Esophagus squamous epithelium (tissue), 5 donors: ENCODE measurements at regions not wholly inside any gene's neighbourhood (a gene's known extent, or its start where the extent isn't known, plus 50 kb on each side); places are given as distances from the start of the nearest gene placed in this dataset.

Source experiments
- DNase-seq: peaks from one replicate; lab custom pipeline; 2025; lab: John Stamatoyannopoulos, UW
- H3K27ac ChIP-seq, 4 donors: fragments of 200-600 bp; sonication (generic); one replicate each; pipeline ENCODE4 v1.5.1; 2016 to 2019; ENCODE audit warnings: mild to moderate bottlenecking in 1 of 4
- H3K27me3 ChIP-seq, 4 donors: fragments of 200-600 bp; sonication (generic); 1 replicate in 3 of 4; 2 replicates in 1 of 4; pipeline versions ENCODE4 v1.5.1 to v1.6.0; 2017 to 2021; ENCODE audit warnings: antibody characterized with exemption in 1 of 4
- H3K36me3 ChIP-seq, 3 donors: fragments of 200-600 bp; sonication (generic); one replicate each; pipeline ENCODE4 v1.5.1; 2016 to 2019
- H3K4me1 ChIP-seq, 3 donors: fragments of 200-600 bp; sonication (generic); one replicate each; pipeline ENCODE4 v1.5.1; 2017 to 2019
- H3K4me3 ChIP-seq, 4 donors: fragments of 200-600 bp; sonication (generic); 1 replicate in 3 of 4; 2 replicates in 1 of 4; pipeline ENCODE4 v1.5.1; 2016 to 2019; ENCODE audit warnings: mild to moderate bottlenecking in 2 of 4, moderate library complexity in 1 of 4
- H3K9me3 ChIP-seq, 3 donors: fragments of 200-600 bp; sonication (generic); one replicate each; pipeline ENCODE4 v1.5.1; 2016 to 2019
- POLR2A ChIP-seq, 4 donors: fragments of 450-650 bp; IDR thresholded peaks; one replicate each; pipeline ENCODE4 v1.6.1; 2017; ENCODE audit warnings: antibody characterized with exemption in 4 of 4, mild to moderate bottlenecking in 4 of 4, moderate library complexity in 3 of 4
- WGBS, 2 donors: methylation state at CpG; one replicate each; pipeline ENCODE4 v1.1.5; 2018; 5-methylcytosine and 5-hydroxymethylcytosine counted together
- intact Hi-C: fragments of 100-400 bp; cut with DNase I; formaldehyde crosslinking; loops from one replicate; pipeline ENCODE4 v1.15.0; 2022
- TF ChIP-seq, protein P1 (sequence below), 6 experiments: fragments of 450-650 bp in 4 of 6; fragments of 200-600 bp in 2 of 6; sonication (generic) in 2 of 6; IDR thresholded peaks; one replicate each; pipeline ENCODE4 v1.5.1; 2016 to 2019; ENCODE audit warnings: antibody characterized with exemption in 6 of 6, mild to moderate bottlenecking in 4 of 6, moderate library complexity in 4 of 6
- donor health status: DM: yes; HTN: yes; CAD: no.

DNA sequence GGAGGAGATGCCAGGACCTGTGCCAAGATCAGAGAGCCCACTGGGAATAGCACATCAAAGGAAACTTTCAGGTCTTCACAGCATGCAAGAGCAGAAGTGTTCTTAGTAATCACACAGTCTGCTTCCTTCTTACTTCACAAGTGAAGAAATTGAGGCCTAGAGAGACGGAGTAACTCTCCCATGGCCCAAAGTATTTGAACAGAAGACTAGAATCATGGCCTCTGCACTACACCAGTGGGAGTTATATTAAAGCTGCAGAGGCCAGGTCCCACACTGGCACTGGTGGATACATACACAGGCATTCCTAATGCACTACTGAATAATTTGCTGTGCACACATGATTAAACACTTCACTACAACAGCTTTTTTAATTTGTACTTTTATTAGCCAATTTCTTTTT, 107.6 kb upstream of the RMP24 start:
- DNase-seq: no peak
- H3K4me1 ChIP-seq: peaks cover 0 to 6% (median 2%) of the 10 kb centered on the region in 3 donors
- no peaks in the 10 kb centered on the region for H3K27me3 ChIP-seq
- no peaks in the 10 kb centered on the region for H3K9me3 ChIP-seq
- no peak overlapping the region for H3K4me3 ChIP-seq
- no peak overlapping the region for H3K27ac ChIP-seq
- no peak for TF ChIP-seq POLR2A (IDR thresholded peaks at IDR 0.05)
- TF ChIP-seq, protein P1, sequence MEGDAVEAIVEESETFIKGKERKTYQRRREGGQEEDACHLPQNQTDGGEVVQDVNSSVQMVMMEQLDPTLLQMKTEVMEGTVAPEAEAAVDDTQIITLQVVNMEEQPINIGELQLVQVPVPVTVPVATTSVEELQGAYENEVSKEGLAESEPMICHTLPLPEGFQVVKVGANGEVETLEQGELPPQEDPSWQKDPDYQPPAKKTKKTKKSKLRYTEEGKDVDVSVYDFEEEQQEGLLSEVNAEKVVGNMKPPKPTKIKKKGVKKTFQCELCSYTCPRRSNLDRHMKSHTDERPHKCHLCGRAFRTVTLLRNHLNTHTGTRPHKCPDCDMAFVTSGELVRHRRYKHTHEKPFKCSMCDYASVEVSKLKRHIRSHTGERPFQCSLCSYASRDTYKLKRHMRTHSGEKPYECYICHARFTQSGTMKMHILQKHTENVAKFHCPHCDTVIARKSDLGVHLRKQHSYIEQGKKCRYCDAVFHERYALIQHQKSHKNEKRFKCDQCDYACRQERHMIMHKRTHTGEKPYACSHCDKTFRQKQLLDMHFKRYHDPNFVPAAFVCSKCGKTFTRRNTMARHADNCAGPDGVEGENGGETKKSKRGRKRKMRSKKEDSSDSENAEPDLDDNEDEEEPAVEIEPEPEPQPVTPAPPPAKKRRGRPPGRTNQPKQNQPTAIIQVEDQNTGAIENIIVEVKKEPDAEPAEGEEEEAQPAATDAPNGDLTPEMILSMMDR (IDR thresholded peaks at IDR 0.05): no peak
- H3K36me3 ChIP-seq: no peaks in the 10 kb centered on the region
- intact Hi-C loops: no loop called here
- WGBS, 2 donors: 67 to 86% methylated on average over 1 of the region's 1 CpG

DNA sequence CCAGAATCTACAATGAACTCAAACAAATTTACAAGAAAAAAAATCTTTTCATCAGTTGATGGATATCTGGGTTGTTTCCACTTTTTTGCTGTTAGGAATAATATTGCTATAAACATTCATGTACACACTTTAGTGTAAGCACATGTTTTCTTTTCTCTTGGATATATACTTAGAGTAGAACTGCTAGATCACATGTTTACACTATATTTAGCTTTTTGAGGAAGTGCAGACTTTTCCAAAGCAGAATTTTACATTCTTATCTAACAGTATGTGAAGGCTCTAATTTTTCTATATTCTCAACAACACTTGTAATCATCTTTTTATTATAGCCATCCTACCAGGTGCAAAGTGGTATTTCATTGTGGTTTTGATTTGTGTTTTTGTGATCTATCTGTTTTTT, 103.6 kb upstream of the RMP24 start:
- no peak for DNase-seq
- TF ChIP-seq, protein P1 (IDR thresholded peaks at IDR 0.05): no peak
- TF ChIP-seq POLR2A (IDR thresholded peaks at IDR 0.05): no peak
- intact Hi-C loops: no loop called here

DNA sequence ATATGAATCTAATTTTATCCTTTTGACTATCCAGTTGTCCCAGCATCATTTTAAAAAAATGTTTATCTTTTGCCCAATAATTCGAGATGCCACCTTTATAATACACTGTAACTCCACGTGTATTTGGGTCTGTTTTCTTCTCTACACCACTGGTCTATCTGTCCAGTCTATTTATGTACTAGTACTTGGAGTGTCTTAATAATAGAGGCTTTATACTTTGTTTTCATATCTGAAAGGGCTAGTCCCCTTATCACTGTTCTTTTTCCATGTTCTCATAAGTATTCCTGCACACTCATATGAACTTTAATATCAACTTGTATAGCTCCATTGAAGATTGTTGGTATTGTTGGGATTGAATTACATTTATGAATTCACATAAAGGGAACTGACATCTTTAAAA, 101.1 kb upstream of the RMP24 start:
- intact Hi-C loops: no loop called here
- no peak for TF ChIP-seq POLR2A (IDR thresholded peaks at IDR 0.05)
- TF ChIP-seq, protein P1 (IDR thresholded peaks at IDR 0.05): no peak
- H3K36me3 ChIP-seq: no peaks in the 10 kb centered on the region
- H3K4me1 ChIP-seq: peaks cover 0 to 13% (median 0%) of the 10 kb centered on the region in 3 donors
- H3K27ac ChIP-seq: no peak overlapping the region
- DNase-seq: no peak
- H3K4me3 ChIP-seq: no peak overlapping the region
- H3K9me3 ChIP-seq: no peaks in the 10 kb centered on the region
- 76 to 78% methylated on average over 2 of the region's 2 CpGs for WGBS, 2 donors
- H3K27me3 ChIP-seq: no peaks in the 10 kb centered on the region

More for the DNA sequence above, 103.6 kb upstream of the RMP24 start:
- no peaks in the 10 kb centered on the region for H3K36me3 ChIP-seq
- H3K27me3 ChIP-seq: no peaks in the 10 kb centered on the region
- no peak overlapping the region for H3K27ac ChIP-seq
- H3K4me3 ChIP-seq: no peak overlapping the region
- H3K4me1 ChIP-seq: no peaks in the 10 kb centered on the region
- no peaks in the 10 kb centered on the region for H3K9me3 ChIP-seq

DNA sequence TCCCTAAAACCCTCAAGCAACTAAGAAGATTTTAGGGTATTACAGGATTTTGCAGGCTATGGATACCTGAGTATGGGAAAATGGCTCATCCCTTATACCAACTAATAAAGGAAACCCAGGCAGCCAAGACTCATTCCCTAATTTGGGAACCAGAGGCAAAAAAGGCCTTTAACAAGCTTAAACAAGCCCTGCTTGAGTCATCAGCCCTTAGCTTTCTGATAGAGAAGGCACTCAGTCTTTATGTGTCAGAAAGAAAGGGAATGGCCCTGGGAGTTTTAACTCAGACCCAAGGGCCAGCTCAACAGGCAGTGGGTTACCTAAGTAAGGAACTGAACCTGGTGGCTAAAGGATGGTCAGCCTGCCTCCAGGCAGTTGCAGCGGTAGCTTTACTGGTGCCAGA, 96.9 kb upstream of the RMP24 start:
- H3K27me3 ChIP-seq: no peaks in the 10 kb centered on the region
- 21% methylated on average over 1 of the region's 1 CpG; no CpG with 5 or more reads in 1 of the 2 donors for WGBS, 2 donors
- intact Hi-C loops: no loop called here
- no peak for DNase-seq
- no peaks in the 10 kb centered on the region for H3K9me3 ChIP-seq
- H3K36me3 ChIP-seq: no peaks in the 10 kb centered on the region
- TF ChIP-seq, protein P1 (IDR thresholded peaks at IDR 0.05): no peak
- no peak for TF ChIP-seq POLR2A (IDR thresholded peaks at IDR 0.05)
- no peak overlapping the region for H3K27ac ChIP-seq
- no peak overlapping the region for H3K4me3 ChIP-seq
- peaks cover 0 to 24% (median 3%) of the 10 kb centered on the region in 3 donors for H3K4me1 ChIP-seq

DNA sequence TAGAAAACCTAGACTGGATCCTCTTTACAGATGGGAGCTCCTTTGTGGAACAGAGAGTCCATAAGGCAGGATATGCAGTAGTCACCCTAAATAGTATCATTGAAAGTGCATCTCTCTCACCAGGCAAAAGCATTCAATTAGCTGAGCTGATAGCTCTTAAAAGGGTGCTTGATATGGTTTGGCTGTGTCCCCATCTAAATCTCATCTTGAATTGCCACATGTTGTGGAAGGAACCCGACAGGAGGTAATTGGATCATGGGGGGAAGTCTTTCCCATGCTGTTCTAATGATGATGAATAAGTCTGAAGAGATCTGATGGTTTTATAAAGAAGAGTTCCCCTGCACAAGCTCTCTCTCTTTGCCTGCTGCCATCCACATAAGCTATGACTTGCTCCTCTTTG, 96.2 kb upstream of the RMP24 start:
- no peak for DNase-seq
- TF ChIP-seq, protein P1 (IDR thresholded peaks at IDR 0.05): no peak
- TF ChIP-seq POLR2A (IDR thresholded peaks at IDR 0.05): no peak
- no peaks in the 10 kb centered on the region for H3K9me3 ChIP-seq
- intact Hi-C loops: no loop called here
- peaks cover 0 to 24% (median 3%) of the 10 kb centered on the region in 3 donors for H3K4me1 ChIP-seq
- H3K27me3 ChIP-seq: no peaks in the 10 kb centered on the region
- no peak overlapping the region for H3K27ac ChIP-seq
- no peak overlapping the region for H3K4me3 ChIP-seq
- no peaks in the 10 kb centered on the region for H3K36me3 ChIP-seq
- 55 to 67% methylated on average over 1 of the region's 1 CpG for WGBS, 2 donors
